GM12878 (cell line): ENCODE measurements at regions not wholly inside any gene's neighbourhood (a gene's known extent, or its start where the extent isn't known, plus 50 kb on each side); places are given as distances from the start of the nearest gene placed in this dataset.

Experiments used
- ATAC-seq: fragments of 200-7000 bp; cut with Tn5 transposase; 3 replicates; pipeline ENCODE4 v1.9.1; 2020; ENCODE audit warnings: mild to moderate bottlenecking, moderate library complexity
- BruUV-seq: library from RNA; stranded (reverse); fragments of 400-500 nt; replicated peaks from 2 replicates; lab custom pipeline; 2021; lab: Mats Ljungman, UMichigan
- CTCF ChIA-PET: fragments of 300-600 bp; sonication (Branson Sonifier 250); formaldehyde crosslinking; extraction: SDS; loops from one replicate; lab custom pipeline; 2021; ENCODE audit warnings: inconsistent platforms; lab: Yijun Ruan, JAX
- POLR2A ChIA-PET: fragments of 350-600 bp; formaldehyde crosslinking; extraction: SDS; loops from one replicate; lab custom pipeline; 2021; ENCODE audit warnings: inconsistent platforms; lab: Charles Lee
- RAD21 ChIA-PET: fragments of 300-600 bp; sonication (Branson Sonifier 250); formaldehyde crosslinking; loops from one replicate; lab custom pipeline; 2023; ENCODE audit warnings: antibody characterized with exemption; ENCODE audit not compliant: unreplicated experiment; lab: Charles Lee
- SMC1A ChIA-PET: fragments of 300-600 bp; sonication (Branson Sonifier 250); formaldehyde crosslinking; loops from one replicate; lab custom pipeline; 2023; ENCODE audit not compliant: unreplicated experiment, uncharacterized antibody; lab: Charles Lee
- DNase-seq: peaks from one replicate; pipeline ENCODE4 v3.0.0-alpha.2; 2011; ENCODE audit warnings: low read depth, low spot score
- FAIRE-seq: peaks from 3 replicates; lab custom pipeline; 2011; peaks lifted over from hg19 to GRCh38; lab: Jason Lieb, UNC
- H2AFZ ChIP-seq: 2 replicates; pipeline ENCODE4 v1.6.0; 2011; ENCODE audit warnings: low read depth, low read length, control low read depth; ENCODE audit not compliant: control insufficient read depth
- H3K27ac ChIP-seq: 2 replicates; pipeline ENCODE4 v1.5.1; 2011; ENCODE audit warnings: control low read depth; ENCODE audit not compliant: control insufficient read depth, insufficient read depth
- H3K27me3 ChIP-seq, 2 experiments: replicated peaks in 1 of 2; 2 replicates each; pipeline versions ENCODE4 v1.6.0 to v1.6.1; 2011; ENCODE audit warnings: low read length in 1 of 2; ENCODE audit not compliant: control insufficient read depth in 2 of 2, insufficient read depth in 2 of 2
- H3K36me3 ChIP-seq, 2 experiments: 2 replicates each; pipeline ENCODE4 v1.5.1; 2011; ENCODE audit warnings: low read length in 1 of 2; ENCODE audit not compliant: control insufficient read depth in 2 of 2, insufficient read depth in 2 of 2
- H3K4me1 ChIP-seq: 2 replicates; pipeline ENCODE4 v1.6.1; 2011; ENCODE audit warnings: mild to moderate bottlenecking, low read length, moderate library complexity, mixed read lengths; ENCODE audit not compliant: control insufficient read depth, insufficient read depth
- H3K4me2 ChIP-seq: 2 replicates; pipeline ENCODE4 v1.6.0; 2011; ENCODE audit warnings: control low read depth; ENCODE audit not compliant: control insufficient read depth, insufficient read depth
- H3K4me3 ChIP-seq: fragments of 200-600 bp; sonication (generic); 2 replicates; pipeline ENCODE4 v1.5.1; 2016
- H3K79me2 ChIP-seq: 2 replicates; pipeline ENCODE4 v1.6.0; 2011; ENCODE audit warnings: low read length; ENCODE audit not compliant: control insufficient read depth, insufficient read depth
- H3K9ac ChIP-seq: 2 replicates; pipeline ENCODE4 v1.8.0; 2011; ENCODE audit warnings: low read length, control low read depth, mixed read lengths; ENCODE audit not compliant: control insufficient read depth, insufficient read depth
- H3K9me3 ChIP-seq: replicated peaks from 3 replicates; pipeline ENCODE4 v1.5.1; 2011; ENCODE audit warnings: mild to moderate bottlenecking, low read length; ENCODE audit not compliant: control insufficient read depth, insufficient read depth
- H4K20me1 ChIP-seq: 2 replicates; pipeline ENCODE4 v1.6.0; 2011; ENCODE audit not compliant: control insufficient read depth, insufficient read depth
- ATF3 ChIP-seq: IDR thresholded peaks from 2 replicates; pipeline ENCODE4 v1.6.1; 2011; ENCODE audit warnings: low read depth, mild to moderate bottlenecking, low read length, moderate library complexity, borderline replicate concordance; ENCODE audit errors: extremely low read depth
- BCLAF1 ChIP-seq: fragments of 450-650 bp; IDR thresholded peaks from 2 replicates; pipeline ENCODE4 v1.6.1; 2017; ENCODE audit warnings: antibody characterized with exemption, mild to moderate bottlenecking, moderate library complexity
- BHLHE40 ChIP-seq, 2 experiments: fragments of 450-650 bp in 1 of 2; IDR thresholded peaks; 2 replicates each; pipeline ENCODE4 v1.6.1; 2011 to 2017; ENCODE audit warnings: low read depth in 2 of 2, borderline replicate concordance in 1 of 2, improper control_type of control experiment in 1 of 2, low read length in 1 of 2, mild to moderate bottlenecking in 1 of 2
- BMI1 ChIP-seq: fragments of 450-650 bp; IDR thresholded peaks from 2 replicates; pipeline ENCODE4 v1.6.1; 2016; ENCODE audit warnings: mild to moderate bottlenecking, moderate library complexity, borderline replicate concordance
- BRCA1 ChIP-seq: IDR thresholded peaks from 2 replicates; pipeline ENCODE4 v1.6.1; 2011; ENCODE audit warnings: low read depth, low read length, improper control_type of control experiment
- CHD1 ChIP-seq: IDR thresholded peaks from 2 replicates; pipeline ENCODE4 v1.6.1; 2012; ENCODE audit warnings: low read depth, low read length, improper control_type of control experiment
- CHD2 ChIP-seq: IDR thresholded peaks from 2 replicates; pipeline ENCODE4 v1.6.1; 2011; ENCODE audit warnings: low read depth, low read length, improper control_type of control experiment, borderline replicate concordance
- HDAC2 ChIP-seq: fragments of 200-600 bp; sonication (generic); IDR thresholded peaks from 2 replicates; pipeline ENCODE4 v1.6.1; 2017
- IKZF2 ChIP-seq, 2 experiments: fragments of 450-650 bp; IDR thresholded peaks; 2 replicates each; pipeline ENCODE4 v1.6.1; 2017; ENCODE audit warnings: mild to moderate bottlenecking in 2 of 2, moderate library complexity in 2 of 2
- KLF5 ChIP-seq: fragments of 450-650 bp; IDR thresholded peaks from 2 replicates; pipeline ENCODE4 v1.6.1; 2014; ENCODE audit warnings: mild to moderate bottlenecking; ENCODE audit not compliant: partially characterized antibody
- MTA3 ChIP-seq: IDR thresholded peaks from 2 replicates; pipeline ENCODE4 v1.6.1; 2012; ENCODE audit warnings: low read length, inconsistent platforms, borderline replicate concordance
- MYB ChIP-seq: fragments of 150-350 bp; IDR thresholded peaks from 2 replicates; pipeline ENCODE4 v1.6.1; 2014; ENCODE audit warnings: mild to moderate bottlenecking, low read depth, low read length, borderline replicate concordance
- NFYB ChIP-seq: IDR thresholded peaks from 2 replicates; pipeline ENCODE4 v1.6.1; 2011; ENCODE audit warnings: low read depth, mild to moderate bottlenecking, low read length, improper control_type of control experiment, moderate library complexity; ENCODE audit not compliant: insufficient read depth
- NR2C1 ChIP-seq: fragments of 450-650 bp; IDR thresholded peaks from 2 replicates; pipeline ENCODE4 v1.6.1; 2017; ENCODE audit warnings: antibody characterized with exemption, mild to moderate bottlenecking, moderate library complexity
- POLR2A ChIP-seq: IDR thresholded peaks from 2 replicates; pipeline ENCODE4 v1.6.1; 2011; ENCODE audit warnings: low read depth, mild to moderate bottlenecking, low read length
- RAD21 ChIP-seq: IDR thresholded peaks from 2 replicates; pipeline ENCODE4 v1.6.1; 2011; ENCODE audit warnings: mild to moderate bottlenecking, low read depth, low read length, moderate library complexity; ENCODE audit not compliant: insufficient read depth
- SIN3A ChIP-seq: IDR thresholded peaks from 2 replicates; pipeline ENCODE4 v1.6.1; 2012; ENCODE audit warnings: low read depth, low read length, improper control_type of control experiment
- SRF ChIP-seq, 2 experiments: IDR thresholded peaks; 2 replicates each; pipeline ENCODE4 v1.6.1; 2011; ENCODE audit warnings: low read depth in 2 of 2, low read length in 2 of 2, mild to moderate bottlenecking in 1 of 2, moderate library complexity in 1 of 2
- WRNIP1 ChIP-seq: IDR thresholded peaks from 2 replicates; pipeline ENCODE4 v1.6.1; 2011; ENCODE audit warnings: low read depth, low read length, improper control_type of control experiment, borderline replicate concordance
- ZNF384 ChIP-seq: IDR thresholded peaks from 2 replicates; pipeline ENCODE4 v1.6.1; 2012; ENCODE audit warnings: low read depth, mild to moderate bottlenecking, low read length, improper control_type of control experiment, borderline replicate concordance
- WGBS: methylation state at CpG from one replicate; pipeline ENCODE4 v1.1.6; 2016; ENCODE audit warnings: low lambda C conversion rate; ENCODE audit not compliant: insufficient replicate concordance, insufficient coverage; ENCODE audit errors: missing lambda C conversion rate; 5-methylcytosine and 5-hydroxymethylcytosine counted together
- in situ Hi-C: fragments of 300-500 bp; cut with MboI; formaldehyde crosslinking; loops from 9 replicates; pipeline ENCODE4 v1.14.3; 2018; ENCODE audit warnings: mixed read lengths
- intact Hi-C: fragments of 100-400 bp; cut with micrococcal nuclease; formaldehyde crosslinking; loops from one replicate; pipeline ENCODE4 v1.14.2; 2022; ENCODE audit not compliant: unreplicated experiment

GRCh38 chr10:128854204-128854603 is 612.8 kb upstream of the MGMT start (continued):
- TF ChIP-seq NFYB, result no peak
- TF ChIP-seq MYB, result no peak
- no peak for TF ChIP-seq KLF5
- TF ChIP-seq CHD1, result no peak
- no peak for TF ChIP-seq NR2C1
- no peak for TF ChIP-seq WRNIP1
- no peak for TF ChIP-seq HDAC2
- TF ChIP-seq BHLHE40 (IDR thresholded peaks at IDR 0.05; ENCODE audit: borderline replicate concordance in 1 of 2, low read depth in 2 of 2, low read length in 1 of 2), result no peak
- TF ChIP-seq BRCA1, result no peak
- TF ChIP-seq SRF (IDR thresholded peaks at IDR 0.05; ENCODE audit: low read depth in 2 of 2, low read length in 2 of 2), result no peak
- no peak for TF ChIP-seq CHD2

GRCh38 chr10:128854963-128855362 is 612.1 kb upstream of the MGMT start:
- Histone ChIP-seq H3K9me3 (no peaks in the 10 kb centered on the region), H3K79me2 (no peaks in the 10 kb centered on the region), H4K20me1 (no peaks in the 10 kb centered on the region), H3K27me3 (peaks cover 0 to 3% of the 10 kb centered on the region in 2 experiments; a peak in 1 of 4 replicates), H3K4me2 (no peak overlapping the region), H3K9ac (no peak overlapping the region), H2AFZ (no peak overlapping the region), H3K4me3 (no peak overlapping the region), H3K27ac (no peak overlapping the region), H3K36me3 (no peaks in the 10 kb centered on the region), H3K4me1 (no peaks in the 10 kb centered on the region)
- ChIA-PET RAD21 (no interaction called here), POLR2A (no interaction called here), CTCF (no interaction called here), SMC1A (no interaction called here)
- in situ Hi-C loops (no loop called here), intact Hi-C loops (loop anchor here (10.0 kb wide), 1 partner anchor 590 kb away; no protein-coding TSS in a partner anchor)
- no peak for DNase-seq
- WGBS, result 0% methylated on average over 5 of the region's 5 CpGs
- no peak for ATAC-seq
- no TSS peak for BruUV-seq
- FAIRE-seq, result no peak
- TF ChIP-seq MYB, result no peak
- no peak for TF ChIP-seq RAD21
- no peak for TF ChIP-seq IKZF2 (IDR thresholded peaks at IDR 0.05)
- TF ChIP-seq BCLAF1, result no peak
- no peak for TF ChIP-seq POLR2A
- TF ChIP-seq ATF3, result no peak
- TF ChIP-seq MTA3, result no peak
- no peak for TF ChIP-seq WRNIP1
- no peak for TF ChIP-seq BMI1
- TF ChIP-seq ZNF384, result no peak
- TF ChIP-seq SIN3A, result no peak
